Aorta (tissue), 5 donors: ENCODE measurements at regions not wholly inside any gene's neighbourhood (a gene's known extent, or its start where the extent isn't known, plus 50 kb on each side); places are given as distances from the start of the nearest gene placed in this dataset.
"Not testable (repeated sequence)": the region's sequence is repeated elsewhere in the genome, so short reads cannot be mapped to it uniquely, and the experiment has no call there.

Experiments
- ATAC-seq: fragments of 200-7000 bp; cut with Tn5 transposase; one replicate; pipeline ENCODE4 v1.9.1; 2022; ENCODE audit warnings: moderate library complexity; ENCODE audit not compliant: low FRiP score
- DNase-seq, 2 donors: peaks; one replicate each; pipeline ENCODE4 v3.0.0-alpha.2; 2020
- H3K27ac ChIP-seq, 2 donors: one replicate each; pipeline ENCODE4 v1.5.1; 2013; ENCODE audit warnings: low read length in 2 of 2, mild to moderate bottlenecking in 2 of 2, moderate library complexity in 2 of 2, control low read depth in 1 of 2, inconsistent platforms in 1 of 2, low read depth in 1 of 2
- H3K27me3 ChIP-seq, 2 donors: one replicate each; pipeline ENCODE4 v1.6.1; 2013; ENCODE audit warnings: control low read depth in 1 of 2, low read length in 1 of 2, mild to moderate bottlenecking in 1 of 2, moderate library complexity in 1 of 2; ENCODE audit not compliant: insufficient read depth in 2 of 2, control insufficient read depth in 1 of 2
- H3K36me3 ChIP-seq, 2 donors: one replicate each; pipeline ENCODE4 v1.6.1; 2013; ENCODE audit warnings: control low read depth in 1 of 2, low read length in 1 of 2, mild to moderate bottlenecking in 1 of 2; ENCODE audit not compliant: insufficient read depth in 2 of 2, control insufficient read depth in 1 of 2
- H3K4me1 ChIP-seq, 2 donors: one replicate each; pipeline ENCODE4 v1.6.1; 2013; ENCODE audit warnings: low read length in 2 of 2, control low read depth in 1 of 2, mild to moderate bottlenecking in 1 of 2, moderate library complexity in 1 of 2; ENCODE audit not compliant: insufficient read depth in 2 of 2, control insufficient read depth in 1 of 2
- H3K4me3 ChIP-seq, 2 donors: one replicate each; pipeline ENCODE4 v1.5.1; 2013; ENCODE audit warnings: low read length in 2 of 2, control low read depth in 1 of 2, mild to moderate bottlenecking in 1 of 2
- H3K9me3 ChIP-seq: one replicate; pipeline ENCODE4 v1.6.1; 2013; ENCODE audit warnings: mild to moderate bottlenecking, low read length; ENCODE audit not compliant: control insufficient read depth
- WGBS, 2 donors: extraction: QIAGEN DNeasy Blood & Tissue Kit; methylation state at CpG; one replicate each; pipeline ENCODE4 v1.1.7; 2013; 5-methylcytosine and 5-hydroxymethylcytosine counted together
- intact Hi-C, 2 donors: fragments of 100-400 bp; cut with DNase I; formaldehyde crosslinking; loops; one replicate each; pipeline versions ENCODE4 v1.14.2 to v1.15.0; 2022
- donor health status: healthy with polysubstance abuse.
- donor health status: Bipolar disorder and iron deficiency.
- donor health status: DM: no; HTN: no; CAD: no.
- donor health status: DM: no; HTN: no; CAD: no.
- donor health status: DM: yes; HTN: yes; CAD: no.

DNA sequence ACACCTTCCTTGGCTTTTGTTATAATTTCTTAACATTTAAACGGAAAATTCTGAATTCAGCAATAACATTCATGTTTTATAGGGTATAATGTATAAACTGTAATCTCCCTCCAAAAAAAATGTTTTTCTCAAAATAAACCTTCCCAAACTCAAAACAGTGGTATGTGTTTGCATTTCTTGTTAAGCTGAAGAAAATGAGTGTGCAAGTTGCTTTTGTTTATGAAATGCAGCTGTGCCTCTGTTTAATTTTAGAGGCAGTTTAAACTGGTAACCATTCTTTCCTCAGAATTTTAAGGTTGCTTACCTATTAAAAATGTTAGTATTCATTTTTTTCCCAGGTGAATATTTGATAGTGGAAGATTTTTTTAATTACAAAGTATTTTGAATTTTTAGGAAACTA lies 105.0 kb upstream of the ANKRD50 start:
- ATAC-seq (no peak), DNase-seq (no peak)
- WGBS, 2 donors = 88% methylated on average over 1 of the region's 1 CpG
- Histone ChIP-seq H3K27me3 (no peaks in the 10 kb centered on the region), H3K27ac (no peak overlapping the region), H3K9me3 (no peaks in the 10 kb centered on the region), H3K4me1 (no peaks in the 10 kb centered on the region), H3K4me3 (no peak overlapping the region), H3K36me3 (no peaks in the 10 kb centered on the region)
- intact Hi-C loops = no loop called here

DNA sequence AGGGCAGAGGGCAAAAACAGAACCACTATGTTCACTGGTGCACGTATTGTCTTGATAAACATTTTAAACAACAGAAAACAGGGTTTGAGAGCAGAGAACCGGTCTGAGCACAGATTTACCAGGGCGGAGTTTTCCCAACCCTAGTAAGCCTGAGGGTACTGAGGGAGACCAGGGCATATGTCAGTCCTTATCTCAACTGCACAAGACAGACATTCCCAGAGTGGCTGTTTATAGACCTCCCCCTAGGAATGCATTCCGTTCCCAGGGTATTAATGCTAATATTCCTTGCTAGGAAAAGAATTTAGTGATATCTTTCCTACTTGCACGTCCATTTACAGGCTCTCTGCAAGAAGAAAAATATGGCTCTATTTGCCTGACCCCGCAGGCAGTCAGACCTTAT lies 99.7 kb upstream of the ANKRD50 start:
- intact Hi-C loops, DNase-seq, H3K27ac ChIP-seq, ATAC-seq, H3K27me3 ChIP-seq, H3K4me3 ChIP-seq, H3K36me3 ChIP-seq, H3K4me1 ChIP-seq, H3K9me3 ChIP-seq: not testable (repeated sequence)
- 57 to 63% methylated on average over 6 of the region's 6 CpGs for WGBS, 2 donors

DNA sequence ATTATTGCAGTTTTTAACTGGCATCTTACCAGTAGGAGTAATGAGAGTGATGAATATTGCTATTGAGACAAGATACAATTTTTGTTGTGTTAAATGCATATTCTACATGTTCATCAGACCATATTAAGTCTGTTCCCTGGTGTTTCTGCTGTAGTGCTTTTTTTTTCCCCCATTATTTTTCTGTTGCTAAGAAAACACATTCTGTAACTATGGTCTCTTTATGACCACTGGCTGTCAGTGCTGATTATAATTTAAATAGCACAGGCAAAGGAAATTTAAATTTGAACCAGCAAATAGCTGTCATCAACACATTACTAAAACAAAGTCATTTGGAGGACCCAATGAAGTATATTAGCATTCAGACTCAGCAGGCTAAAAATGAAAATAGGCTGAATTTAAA lies 98.3 kb upstream of the ANKRD50 start:
- ATAC-seq = no peak
- intact Hi-C loops = no loop called here
- H3K27ac ChIP-seq = no peak overlapping the region
- no peak for DNase-seq
- no peaks in the 10 kb centered on the region for H3K27me3 ChIP-seq
- H3K4me1 ChIP-seq = no peaks in the 10 kb centered on the region
- H3K36me3 ChIP-seq = no peaks in the 10 kb centered on the region
- H3K4me3 ChIP-seq = no peak overlapping the region
- H3K9me3 ChIP-seq = no peaks in the 10 kb centered on the region

- Histone ChIP-seq H3K27me3 (no peaks in the 10 kb centered on the region), H3K36me3 (no peaks in the 10 kb centered on the region), H3K4me1 (no peaks in the 10 kb centered on the region), H3K4me3 (no peak overlapping the region), H3K27ac (no peak overlapping the region), H3K9me3 (no peaks in the 10 kb centered on the region)
- 45 to 60% methylated on average over 1 of the region's 1 CpG for WGBS, 2 donors
- no peak for DNase-seq
- no peak for ATAC-seq
- intact Hi-C loops = no loop called here
Measured at GRCh38 chr4:124807421-124807820, 94.9 kb upstream of the ANKRD50 start.

DNA sequence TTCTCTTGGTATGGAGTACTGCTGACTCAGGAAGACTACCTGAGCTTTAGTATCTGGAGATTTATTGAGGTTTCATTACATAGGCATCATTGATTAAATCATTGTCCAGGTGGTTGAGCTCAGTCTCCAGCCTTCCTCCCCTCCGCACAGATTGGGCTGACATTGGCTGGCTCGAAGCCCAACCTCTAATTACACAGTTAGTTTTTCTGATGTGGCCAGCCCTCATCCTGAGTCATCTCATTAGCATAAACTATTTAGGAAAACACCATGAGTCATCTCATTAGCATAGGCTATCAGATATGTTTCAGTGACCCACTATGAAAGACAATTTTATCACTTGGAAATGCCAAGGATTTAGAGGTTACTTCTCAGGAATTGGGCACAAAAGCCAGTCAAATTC lies 93.9 kb upstream of the ANKRD50 start:
- no peak overlapping the region for H3K4me3 ChIP-seq
- no peaks in the 10 kb centered on the region for H3K27me3 ChIP-seq
- no peak for DNase-seq
- H3K36me3 ChIP-seq = no peaks in the 10 kb centered on the region
- H3K4me1 ChIP-seq = no peaks in the 10 kb centered on the region
- H3K9me3 ChIP-seq = no peaks in the 10 kb centered on the region
- 95 to 96% methylated on average over 2 of the region's 2 CpGs for whole genome bisulfite sequencing, 2 donors
- no peak overlapping the region for H3K27ac ChIP-seq
- ATAC-seq = no peak
- intact Hi-C loops = no loop called here

DNA sequence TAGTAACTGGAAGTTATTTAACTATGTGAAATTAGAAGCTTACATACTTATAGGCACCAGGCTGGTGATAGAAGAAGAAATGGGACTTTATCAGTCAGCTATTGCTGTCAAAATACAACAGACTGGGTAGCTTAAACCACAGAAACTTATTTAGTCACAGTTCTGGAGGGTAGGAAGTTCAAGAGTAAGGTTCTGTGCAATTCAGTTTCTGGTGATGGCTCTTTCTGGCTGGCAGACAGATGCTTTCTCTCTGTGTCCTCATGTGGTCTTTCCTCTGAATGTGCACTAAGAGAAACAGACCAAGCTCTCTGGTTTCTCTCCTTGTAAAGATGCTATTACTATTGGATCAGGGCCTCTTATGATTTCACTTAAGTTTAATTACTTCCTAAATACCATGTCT lies 92.1 kb upstream of the ANKRD50 start:
- no peak overlapping the region for H3K27ac ChIP-seq
- H3K4me3 ChIP-seq = no peak overlapping the region
- no peaks in the 10 kb centered on the region for H3K27me3 ChIP-seq
- ATAC-seq (no peak), DNase-seq (no peak)
- intact Hi-C loops = no loop called here
- no peaks in the 10 kb centered on the region for H3K4me1 ChIP-seq
- H3K36me3 ChIP-seq = no peaks in the 10 kb centered on the region
- no peaks in the 10 kb centered on the region for H3K9me3 ChIP-seq

- intact Hi-C loops = no loop called here
- no peak for ATAC-seq
- WGBS, 2 donors = 95 to 97% methylated on average over 4 of the region's 4 CpGs
Measured at GRCh38 chr4:124804041-124804440, 91.5 kb upstream of the ANKRD50 start.

DNA sequence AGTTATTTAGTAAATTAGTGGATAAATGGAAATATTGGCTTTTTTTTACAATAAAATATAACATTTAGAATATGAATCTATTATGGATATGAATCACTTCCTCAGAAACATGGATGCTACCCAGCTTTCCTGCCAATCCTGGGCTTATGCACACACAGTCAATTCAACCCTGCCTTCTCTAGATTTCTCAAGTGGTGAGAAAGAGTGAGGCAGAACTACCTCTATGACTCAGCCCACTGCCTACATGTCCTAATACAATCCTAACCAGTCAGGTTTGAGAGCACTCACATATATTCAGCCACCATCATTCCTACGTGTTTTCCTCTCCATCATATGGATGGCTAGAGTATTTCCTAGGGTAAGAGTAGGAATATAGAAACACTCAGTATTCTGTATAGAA lies 91.1 kb upstream of the ANKRD50 start:
- intact Hi-C loops = no loop called here

More at GRCh38 chr4:124804041-124804440, 91.5 kb upstream of the ANKRD50 start:
- H3K36me3 ChIP-seq = no peaks in the 10 kb centered on the region
- DNase-seq = no peak
- H3K27ac ChIP-seq = no peak overlapping the region
- no peaks in the 10 kb centered on the region for H3K27me3 ChIP-seq
- no peaks in the 10 kb centered on the region for H3K4me1 ChIP-seq
- H3K9me3 ChIP-seq = no peaks in the 10 kb centered on the region
- no peak overlapping the region for H3K4me3 ChIP-seq

GRCh38 chr4:124803026-124803425 lies 90.5 kb upstream of the ANKRD50 start:
- Histone ChIP-seq H3K27ac (no peak overlapping the region), H3K4me3 (no peak overlapping the region), H3K9me3 (no peaks in the 10 kb centered on the region), H3K4me1 (no peaks in the 10 kb centered on the region), H3K36me3 (no peaks in the 10 kb centered on the region), H3K27me3 (no peaks in the 10 kb centered on the region)
- intact Hi-C loops = no loop called here
- WGBS, 2 donors = 0 to 1% methylated on average over 1 of the region's 1 CpG
- ATAC-seq = no peak
- DNase-seq = no peak

More for the DNA sequence above, 91.1 kb upstream of the ANKRD50 start:
- no peak overlapping the region for H3K4me3 ChIP-seq
- H3K27ac ChIP-seq = no peak overlapping the region
- DNase-seq = no peak
- no peaks in the 10 kb centered on the region for H3K27me3 ChIP-seq
- no peaks in the 10 kb centered on the region for H3K9me3 ChIP-seq
- no peak for ATAC-seq
- H3K36me3 ChIP-seq = no peaks in the 10 kb centered on the region
- WGBS, 2 donors = 87 to 89% methylated on average over 1 of the region's 1 CpG
- no peaks in the 10 kb centered on the region for H3K4me1 ChIP-seq
